Fibroblast of lung (primary cell): ENCODE measurements at regions not wholly inside any gene's neighbourhood (a gene's known extent, or its start where the extent isn't known, plus 50 kb on each side); places are given as distances from the start of the nearest gene placed in this dataset.

Experiments
- DNase-seq, 2 donors: peaks; one replicate each; pipeline versions ENCODE4 v3.0.0 to v3.0.0-alpha.2; 2010; ENCODE audit warnings: low read depth in 2 of 2
- H2AFZ ChIP-seq: 2 replicates; pipeline ENCODE4 v1.5.1; 2012; ENCODE audit warnings: low read length, control low read depth, inconsistent platforms
- H3K27ac ChIP-seq: 2 replicates; pipeline ENCODE4 v1.5.1; 2011; ENCODE audit warnings: low read length, control low read depth; ENCODE audit not compliant: insufficient read depth
- H3K27me3 ChIP-seq: 2 replicates; pipeline ENCODE4 v1.5.1; 2011; ENCODE audit warnings: mild to moderate bottlenecking, low read length; ENCODE audit not compliant: control insufficient read depth, insufficient read depth
- H3K36me3 ChIP-seq: 2 replicates; pipeline ENCODE4 v1.5.1; 2011; ENCODE audit warnings: low read length; ENCODE audit not compliant: control insufficient read depth, insufficient read depth
- H3K4me1 ChIP-seq: 2 replicates; pipeline ENCODE4 v1.5.1; 2011; ENCODE audit warnings: low read length; ENCODE audit not compliant: control insufficient read depth, insufficient read depth; ENCODE audit errors: extremely low read depth
- H3K4me2 ChIP-seq: 2 replicates; pipeline ENCODE4 v1.5.1; 2011; ENCODE audit warnings: low read length, control low read depth; ENCODE audit not compliant: insufficient read depth; ENCODE audit errors: extremely low read depth
- H3K4me3 ChIP-seq, 4 experiments: fragments of 200-600 bp in 1 of 4; sonication (generic) in 1 of 4; replicated peaks in 1 of 4; 2 replicates each; pipeline ENCODE4 v1.5.1; 2011 to 2016; ENCODE audit warnings: low read length in 4 of 4, low read depth in 3 of 4, mild to moderate bottlenecking in 3 of 4, control low read depth in 2 of 4, inconsistent platforms in 1 of 4, mixed read lengths in 1 of 4; ENCODE audit not compliant: insufficient read depth in 1 of 4; ENCODE audit errors: control extremely low read depth in 1 of 4
- H3K79me2 ChIP-seq: 2 replicates; pipeline ENCODE4 v1.5.1; 2012; ENCODE audit warnings: mild to moderate bottlenecking, low read length, inconsistent platforms; ENCODE audit not compliant: control insufficient read depth, insufficient read depth
- H3K9ac ChIP-seq: 2 replicates; pipeline ENCODE4 v1.5.1; 2011; ENCODE audit warnings: mild to moderate bottlenecking, low read length, control low read depth; ENCODE audit not compliant: insufficient read depth
- H3K9me3 ChIP-seq: 2 replicates; pipeline ENCODE4 v1.5.1; 2012; ENCODE audit warnings: low read depth, low read length; ENCODE audit not compliant: control insufficient read depth, insufficient read depth
- H4K20me1 ChIP-seq: 2 replicates; pipeline ENCODE4 v1.5.1; 2011; ENCODE audit warnings: low read length; ENCODE audit not compliant: control insufficient read depth, insufficient read depth; ENCODE audit errors: extremely low read depth
- CTCF ChIP-seq, 2 donors: IDR thresholded peaks in 1 of 2; conservative IDR thresholded peaks in 1 of 2; 1 replicate in 1 of 2; 2 replicates in 1 of 2; pipeline ENCODE4 v1.5.1; 2011 to 2012; ENCODE audit warnings: low read length in 2 of 2, control low read depth in 1 of 2, inconsistent platforms in 1 of 2, low read depth in 1 of 2, mild to moderate bottlenecking in 1 of 2
- EZH2 ChIP-seq: IDR thresholded peaks from 2 replicates; pipeline ENCODE4 v1.5.1; 2012; ENCODE audit warnings: low read length, control low read depth, mild to moderate bottlenecking; ENCODE audit errors: missing control alignments

- no peak overlapping the region for H3K4me2 ChIP-seq
- TF ChIP-seq CTCF (conservative IDR thresholded peaks at IDR 0.05 in 1 of 2, IDR thresholded peaks at IDR 0.05 in 1 of 2; ENCODE audit: low read depth in 1 of 2, low read length in 2 of 2), result no peak
- no peak for TF ChIP-seq EZH2
These were observed 71.3 kb upstream of the NYAP2 start for GRCh38 chr2:225328192-225328591.

GRCh38 chr2:225326969-225327368 lies 72.5 kb upstream of the NYAP2 start:
- no peak for DNase-seq
- TF ChIP-seq CTCF (conservative IDR thresholded peaks at IDR 0.05 in 1 of 2, IDR thresholded peaks at IDR 0.05 in 1 of 2; ENCODE audit: low read depth in 1 of 2, low read length in 2 of 2), result no peak
- TF ChIP-seq EZH2, result no peak
- H4K20me1 ChIP-seq, result no peaks in the 10 kb centered on the region
- H3K27ac ChIP-seq, result no peak overlapping the region
- H3K4me2 ChIP-seq, result no peak overlapping the region
- no peak overlapping the region for H3K9ac ChIP-seq
- H3K36me3 ChIP-seq, result no peaks in the 10 kb centered on the region
- no peaks in the 10 kb centered on the region for H3K9me3 ChIP-seq
- H3K4me1 ChIP-seq, result no peaks in the 10 kb centered on the region
- H3K27me3 ChIP-seq, result no peaks in the 10 kb centered on the region
- no peak overlapping the region for H2AFZ ChIP-seq
- H3K4me3 ChIP-seq, result no peak overlapping the region
- no peaks in the 10 kb centered on the region for H3K79me2 ChIP-seq

More at GRCh38 chr2:225328192-225328591, 71.3 kb upstream of the NYAP2 start:
- Histone ChIP-seq H3K9ac (no peak overlapping the region), H3K4me1 (no peaks in the 10 kb centered on the region), H3K27ac (no peak overlapping the region), H3K36me3 (no peaks in the 10 kb centered on the region), H3K9me3 (no peaks in the 10 kb centered on the region), H3K4me3 (no peak overlapping the region), H3K27me3 (no peaks in the 10 kb centered on the region), H2AFZ (no peak overlapping the region), H3K79me2 (no peaks in the 10 kb centered on the region), H4K20me1 (no peaks in the 10 kb centered on the region)
- DNase-seq, result peak; percentile 2 to 67

GRCh38 chr2:225319872-225320271 lies 79.6 kb upstream of the NYAP2 start:
- Histone ChIP-seq H3K4me3 (no peak overlapping the region), H3K9ac (no peak overlapping the region), H3K36me3 (no peaks in the 10 kb centered on the region), H3K9me3 (no peaks in the 10 kb centered on the region), H3K27ac (no peak overlapping the region), H3K4me1 (no peaks in the 10 kb centered on the region), H3K4me2 (no peak overlapping the region), H3K27me3 (no peaks in the 10 kb centered on the region), H3K79me2 (no peaks in the 10 kb centered on the region), H2AFZ (no peak overlapping the region), H4K20me1 (no peaks in the 10 kb centered on the region)
- no peak for DNase-seq
- TF ChIP-seq EZH2 (no peak), CTCF (conservative IDR thresholded peaks at IDR 0.05 in 1 of 2, IDR thresholded peaks at IDR 0.05 in 1 of 2; ENCODE audit: low read depth in 1 of 2, low read length in 2 of 2) (no peak)
